Liver (tissue), 8 donors: ENCODE measurements at regions not wholly inside any gene's neighbourhood (a gene's known extent, or its start where the extent isn't known, plus 50 kb on each side); places are given as distances from the start of the nearest gene placed in this dataset.
"Not testable (repeated sequence)": the region's sequence is repeated elsewhere in the genome, so short reads cannot be mapped to it uniquely, and the experiment has no call there.

Source experiments
- DNase-seq: peaks from one replicate; pipeline ENCODE4 v3.0.0-alpha.2; 2017; ENCODE audit warnings: low spot score
- H3K27ac ChIP-seq, 2 donors: one replicate each; pipeline ENCODE4 v1.7.0; 2013; ENCODE audit warnings: inconsistent platforms in 2 of 2, low read length in 2 of 2, control low read depth in 1 of 2, low read depth in 1 of 2, mild to moderate bottlenecking in 1 of 2
- H3K27me3 ChIP-seq, 4 donors: one replicate each; pipeline versions ENCODE4 v1.6.1 to v1.7.0; 2013; ENCODE audit warnings: low read length in 3 of 4, inconsistent platforms in 1 of 4, mild to moderate bottlenecking in 1 of 4, moderate library complexity in 1 of 4; ENCODE audit not compliant: control insufficient read depth in 4 of 4, insufficient read depth in 4 of 4
- H3K36me3 ChIP-seq, 4 donors: one replicate each; pipeline versions ENCODE4 v1.6.1 to v1.7.0; 2013; ENCODE audit warnings: low read length in 3 of 4, mild to moderate bottlenecking in 3 of 4, low read depth in 1 of 4, moderate library complexity in 1 of 4; ENCODE audit not compliant: control insufficient read depth in 4 of 4, insufficient read depth in 3 of 4
- H3K4me1 ChIP-seq, 4 donors: one replicate each; pipeline versions ENCODE4 v1.6.1 to v1.7.0; 2013; ENCODE audit warnings: low read length in 3 of 4, mild to moderate bottlenecking in 3 of 4, moderate library complexity in 1 of 4; ENCODE audit not compliant: control insufficient read depth in 4 of 4, insufficient read depth in 4 of 4
- H3K4me3 ChIP-seq, 3 donors: one replicate each; pipeline versions ENCODE4 v1.6.1 to v1.7.0; 2013; ENCODE audit warnings: low read length in 3 of 3, control low read depth in 1 of 3, low read depth in 1 of 3, mild to moderate bottlenecking in 1 of 3
- H3K9ac ChIP-seq, 2 donors: one replicate each; pipeline ENCODE4 v1.7.0; 2013; ENCODE audit warnings: low read length in 2 of 2, mild to moderate bottlenecking in 2 of 2, moderate library complexity in 2 of 2, control low read depth in 1 of 2, low read depth in 1 of 2
- H3K9me3 ChIP-seq, 4 donors: one replicate each; pipeline versions ENCODE4 v1.6.1 to v1.7.0; 2013; ENCODE audit warnings: low read length in 3 of 4; ENCODE audit not compliant: control insufficient read depth in 4 of 4
- EGR1 ChIP-seq, 2 donors: IDR thresholded peaks; 2 replicates each; pipeline ENCODE4 v1.6.1; 2016 to 2018; ENCODE audit warnings: antibody characterized with exemption in 2 of 2, low read depth in 2 of 2
- FOXA1 ChIP-seq: IDR thresholded peaks from 2 replicates; pipeline ENCODE4 v1.6.1; 2016; ENCODE audit warnings: antibody characterized with exemption
- FOXA2 ChIP-seq: IDR thresholded peaks from 2 replicates; pipeline ENCODE4 v1.6.1; 2016; ENCODE audit warnings: antibody characterized with exemption
- GABPA ChIP-seq, 2 donors: IDR thresholded peaks in 1 of 2; conservative IDR thresholded peaks in 1 of 2; 2 replicates each; pipeline ENCODE4 v1.6.1; 2016; ENCODE audit warnings: antibody characterized with exemption in 2 of 2, mild to moderate bottlenecking in 1 of 2, moderate library complexity in 1 of 2
- HNF4A ChIP-seq, 2 donors: conservative IDR thresholded peaks; 2 replicates each; pipeline ENCODE4 v1.6.1; 2016; ENCODE audit warnings: antibody characterized with exemption in 2 of 2, mild to moderate bottlenecking in 2 of 2
- HNF4G ChIP-seq: IDR thresholded peaks from 2 replicates; pipeline ENCODE4 v1.6.1; 2016; ENCODE audit warnings: antibody characterized with exemption
- JUND ChIP-seq, 2 donors: IDR thresholded peaks; 2 replicates each; pipeline ENCODE4 v1.6.1; 2016; ENCODE audit warnings: antibody characterized with exemption in 2 of 2
- NR2F2 ChIP-seq: IDR thresholded peaks from 2 replicates; pipeline ENCODE4 v1.6.1; 2016; ENCODE audit warnings: antibody characterized with exemption
- RAD21 ChIP-seq, 2 donors: IDR thresholded peaks; 2 replicates each; pipeline ENCODE4 v1.6.1; 2016; ENCODE audit warnings: antibody characterized with exemption in 2 of 2, mild to moderate bottlenecking in 2 of 2
- RXRA ChIP-seq, 2 donors: IDR thresholded peaks; 2 replicates each; pipeline ENCODE4 v1.6.1; 2017 to 2018; ENCODE audit warnings: antibody characterized with exemption in 2 of 2, mild to moderate bottlenecking in 1 of 2
- SP1 ChIP-seq: IDR thresholded peaks from 2 replicates; pipeline ENCODE4 v1.6.1; 2018; ENCODE audit warnings: antibody characterized with exemption, mild to moderate bottlenecking
- TAF1 ChIP-seq: conservative IDR thresholded peaks from 2 replicates; pipeline ENCODE4 v1.6.1; 2016; ENCODE audit warnings: antibody characterized with exemption, mild to moderate bottlenecking
- YY1 ChIP-seq: IDR thresholded peaks from 2 replicates; pipeline ENCODE4 v1.6.1; 2016; ENCODE audit warnings: antibody characterized with exemption, mild to moderate bottlenecking
- WGBS: extraction: QIAGEN DNeasy Blood & Tissue Kit; methylation state at CpG from one replicate; pipeline ENCODE4 v1.1.7; 2013; 5-methylcytosine and 5-hydroxymethylcytosine counted together
- TF ChIP-seq, protein P1 (sequence below): IDR thresholded peaks from 2 replicates; pipeline ENCODE4 v1.6.1; 2016; ENCODE audit warnings: antibody characterized with exemption
- TF ChIP-seq, protein P2 (sequence below): IDR thresholded peaks from 2 replicates; pipeline ENCODE4 v1.6.1; 2016; ENCODE audit warnings: antibody characterized with exemption
- TF ChIP-seq, protein P3 (sequence below): fragments of 150-350 bp; IDR thresholded peaks from 2 replicates; pipeline ENCODE4 v1.5.1; 2017; ENCODE audit warnings: improper control_type of control experiment, low read depth, low read length; ENCODE audit not compliant: missing input control
- TF ChIP-seq, protein P4 (sequence below): IDR thresholded peaks from 2 replicates; pipeline ENCODE4 v1.6.1; 2016; ENCODE audit warnings: antibody characterized with exemption
- TF ChIP-seq, protein P5 (sequence below): IDR thresholded peaks from 2 replicates; pipeline ENCODE4 v1.6.1; 2016; ENCODE audit warnings: antibody characterized with exemption, mild to moderate bottlenecking
- donor health status: healthy.
- donor health status: healthy.
- donor health status: healthy.
- donor health status: healthy.
- donor health status: healthy.

DNA sequence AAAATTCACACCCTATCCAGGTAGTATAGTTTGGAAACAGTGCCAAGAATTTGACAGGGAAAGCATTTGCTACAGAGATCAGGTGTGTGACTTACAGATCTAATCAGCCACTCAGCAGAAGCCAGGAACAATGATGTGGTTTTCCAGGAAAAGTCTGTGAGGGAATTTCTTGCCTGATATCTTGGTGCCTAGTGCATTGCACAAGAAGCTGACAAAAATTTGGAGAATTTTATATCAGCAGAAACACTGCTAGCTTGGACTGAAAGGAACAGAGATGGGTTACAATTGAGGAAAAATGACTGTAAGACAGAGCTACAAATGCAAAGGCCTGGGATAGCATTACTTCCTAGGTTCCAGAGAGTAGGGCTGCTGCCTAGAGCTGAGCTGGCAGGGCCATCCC, 658.1 kb upstream of the CHD1 start:
- no peaks in the 10 kb centered on the region for H3K27me3 ChIP-seq
- H3K9ac ChIP-seq = no peak overlapping the region
- H3K27ac ChIP-seq = no peak overlapping the region
- H3K36me3 ChIP-seq = no peaks in the 10 kb centered on the region
- no peak for DNase-seq
- H3K4me1 ChIP-seq = no peaks in the 10 kb centered on the region
- no peaks in the 10 kb centered on the region for H3K9me3 ChIP-seq
- no peak overlapping the region for H3K4me3 ChIP-seq
- TF ChIP-seq SP1 = no peak
- TF ChIP-seq, protein P1, sequence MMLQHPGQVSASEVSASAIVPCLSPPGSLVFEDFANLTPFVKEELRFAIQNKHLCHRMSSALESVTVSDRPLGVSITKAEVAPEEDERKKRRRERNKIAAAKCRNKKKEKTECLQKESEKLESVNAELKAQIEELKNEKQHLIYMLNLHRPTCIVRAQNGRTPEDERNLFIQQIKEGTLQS = no peak
- no peak for TF ChIP-seq GABPA (IDR thresholded peaks at IDR 0.05 in 1 of 2, conservative IDR thresholded peaks at IDR 0.05 in 1 of 2)
- no peak for TF ChIP-seq EGR1 (IDR thresholded peaks at IDR 0.05; ENCODE audit: low read depth in 2 of 2)
- no peak for TF ChIP-seq NR2F2
- TF ChIP-seq RAD21 (IDR thresholded peaks at IDR 0.05) = no peak
- TF ChIP-seq FOXA2 = no peak
- TF ChIP-seq JUND (IDR thresholded peaks at IDR 0.05) = no peak
- no peak for TF ChIP-seq HNF4G
- TF ChIP-seq, protein P2, sequence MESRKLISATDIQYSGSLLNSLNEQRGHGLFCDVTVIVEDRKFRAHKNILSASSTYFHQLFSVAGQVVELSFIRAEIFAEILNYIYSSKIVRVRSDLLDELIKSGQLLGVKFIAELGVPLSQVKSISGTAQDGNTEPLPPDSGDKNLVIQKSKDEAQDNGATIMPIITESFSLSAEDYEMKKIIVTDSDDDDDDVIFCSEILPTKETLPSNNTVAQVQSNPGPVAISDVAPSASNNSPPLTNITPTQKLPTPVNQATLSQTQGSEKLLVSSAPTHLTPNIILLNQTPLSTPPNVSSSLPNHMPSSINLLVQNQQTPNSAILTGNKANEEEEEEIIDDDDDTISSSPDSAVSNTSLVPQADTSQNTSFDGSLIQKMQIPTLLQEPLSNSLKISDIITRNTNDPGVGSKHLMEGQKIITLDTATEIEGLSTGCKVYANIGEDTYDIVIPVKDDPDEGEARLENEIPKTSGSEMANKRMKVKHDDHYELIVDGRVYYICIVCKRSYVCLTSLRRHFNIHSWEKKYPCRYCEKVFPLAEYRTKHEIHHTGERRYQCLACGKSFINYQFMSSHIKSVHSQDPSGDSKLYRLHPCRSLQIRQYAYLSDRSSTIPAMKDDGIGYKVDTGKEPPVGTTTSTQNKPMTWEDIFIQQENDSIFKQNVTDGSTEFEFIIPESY = no peak
- TF ChIP-seq FOXA1 = no peak
- no peak for TF ChIP-seq RXRA (IDR thresholded peaks at IDR 0.05)
- TF ChIP-seq, protein P3, sequence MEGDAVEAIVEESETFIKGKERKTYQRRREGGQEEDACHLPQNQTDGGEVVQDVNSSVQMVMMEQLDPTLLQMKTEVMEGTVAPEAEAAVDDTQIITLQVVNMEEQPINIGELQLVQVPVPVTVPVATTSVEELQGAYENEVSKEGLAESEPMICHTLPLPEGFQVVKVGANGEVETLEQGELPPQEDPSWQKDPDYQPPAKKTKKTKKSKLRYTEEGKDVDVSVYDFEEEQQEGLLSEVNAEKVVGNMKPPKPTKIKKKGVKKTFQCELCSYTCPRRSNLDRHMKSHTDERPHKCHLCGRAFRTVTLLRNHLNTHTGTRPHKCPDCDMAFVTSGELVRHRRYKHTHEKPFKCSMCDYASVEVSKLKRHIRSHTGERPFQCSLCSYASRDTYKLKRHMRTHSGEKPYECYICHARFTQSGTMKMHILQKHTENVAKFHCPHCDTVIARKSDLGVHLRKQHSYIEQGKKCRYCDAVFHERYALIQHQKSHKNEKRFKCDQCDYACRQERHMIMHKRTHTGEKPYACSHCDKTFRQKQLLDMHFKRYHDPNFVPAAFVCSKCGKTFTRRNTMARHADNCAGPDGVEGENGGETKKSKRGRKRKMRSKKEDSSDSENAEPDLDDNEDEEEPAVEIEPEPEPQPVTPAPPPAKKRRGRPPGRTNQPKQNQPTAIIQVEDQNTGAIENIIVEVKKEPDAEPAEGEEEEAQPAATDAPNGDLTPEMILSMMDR = no peak
- TF ChIP-seq, protein P4, sequence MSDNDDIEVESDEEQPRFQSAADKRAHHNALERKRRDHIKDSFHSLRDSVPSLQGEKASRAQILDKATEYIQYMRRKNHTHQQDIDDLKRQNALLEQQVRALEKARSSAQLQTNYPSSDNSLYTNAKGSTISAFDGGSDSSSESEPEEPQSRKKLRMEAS = no peak
- TF ChIP-seq, protein P5, sequence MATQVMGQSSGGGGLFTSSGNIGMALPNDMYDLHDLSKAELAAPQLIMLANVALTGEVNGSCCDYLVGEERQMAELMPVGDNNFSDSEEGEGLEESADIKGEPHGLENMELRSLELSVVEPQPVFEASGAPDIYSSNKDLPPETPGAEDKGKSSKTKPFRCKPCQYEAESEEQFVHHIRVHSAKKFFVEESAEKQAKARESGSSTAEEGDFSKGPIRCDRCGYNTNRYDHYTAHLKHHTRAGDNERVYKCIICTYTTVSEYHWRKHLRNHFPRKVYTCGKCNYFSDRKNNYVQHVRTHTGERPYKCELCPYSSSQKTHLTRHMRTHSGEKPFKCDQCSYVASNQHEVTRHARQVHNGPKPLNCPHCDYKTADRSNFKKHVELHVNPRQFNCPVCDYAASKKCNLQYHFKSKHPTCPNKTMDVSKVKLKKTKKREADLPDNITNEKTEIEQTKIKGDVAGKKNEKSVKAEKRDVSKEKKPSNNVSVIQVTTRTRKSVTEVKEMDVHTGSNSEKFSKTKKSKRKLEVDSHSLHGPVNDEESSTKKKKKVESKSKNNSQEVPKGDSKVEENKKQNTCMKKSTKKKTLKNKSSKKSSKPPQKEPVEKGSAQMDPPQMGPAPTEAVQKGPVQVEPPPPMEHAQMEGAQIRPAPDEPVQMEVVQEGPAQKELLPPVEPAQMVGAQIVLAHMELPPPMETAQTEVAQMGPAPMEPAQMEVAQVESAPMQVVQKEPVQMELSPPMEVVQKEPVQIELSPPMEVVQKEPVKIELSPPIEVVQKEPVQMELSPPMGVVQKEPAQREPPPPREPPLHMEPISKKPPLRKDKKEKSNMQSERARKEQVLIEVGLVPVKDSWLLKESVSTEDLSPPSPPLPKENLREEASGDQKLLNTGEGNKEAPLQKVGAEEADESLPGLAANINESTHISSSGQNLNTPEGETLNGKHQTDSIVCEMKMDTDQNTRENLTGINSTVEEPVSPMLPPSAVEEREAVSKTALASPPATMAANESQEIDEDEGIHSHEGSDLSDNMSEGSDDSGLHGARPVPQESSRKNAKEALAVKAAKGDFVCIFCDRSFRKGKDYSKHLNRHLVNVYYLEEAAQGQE = no peak
- no peak for TF ChIP-seq YY1
- TF ChIP-seq HNF4A (conservative IDR thresholded peaks at IDR 0.05) = no peak
- no peak for TF ChIP-seq TAF1

DNA sequence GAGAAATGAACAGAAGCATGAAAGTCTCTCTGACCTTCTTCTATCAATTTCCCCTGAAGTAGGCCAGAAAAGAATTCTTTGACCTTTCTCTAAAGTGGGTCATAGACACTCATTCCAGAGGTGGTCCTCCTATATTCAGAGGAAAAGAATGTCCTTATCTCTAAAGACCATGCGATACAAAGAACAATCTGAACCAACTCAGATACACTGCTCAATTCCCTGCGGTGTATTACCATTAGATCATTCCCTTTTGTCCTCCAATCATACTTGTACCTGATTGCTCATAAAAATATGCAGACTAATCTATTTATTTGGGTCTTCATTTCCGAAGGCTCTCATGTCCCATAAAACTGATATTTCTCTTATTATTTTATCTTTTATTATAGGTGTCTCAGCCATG, 652.4 kb upstream of the CHD1 start:
- H3K4me1 ChIP-seq, H3K9ac ChIP-seq, H3K9me3 ChIP-seq, H3K36me3 ChIP-seq, H3K27ac ChIP-seq, DNase-seq, H3K27me3 ChIP-seq, H3K4me3 ChIP-seq: not testable (repeated sequence)
- 75% methylated on average over 3 of the region's 3 CpGs for WGBS

DNA sequence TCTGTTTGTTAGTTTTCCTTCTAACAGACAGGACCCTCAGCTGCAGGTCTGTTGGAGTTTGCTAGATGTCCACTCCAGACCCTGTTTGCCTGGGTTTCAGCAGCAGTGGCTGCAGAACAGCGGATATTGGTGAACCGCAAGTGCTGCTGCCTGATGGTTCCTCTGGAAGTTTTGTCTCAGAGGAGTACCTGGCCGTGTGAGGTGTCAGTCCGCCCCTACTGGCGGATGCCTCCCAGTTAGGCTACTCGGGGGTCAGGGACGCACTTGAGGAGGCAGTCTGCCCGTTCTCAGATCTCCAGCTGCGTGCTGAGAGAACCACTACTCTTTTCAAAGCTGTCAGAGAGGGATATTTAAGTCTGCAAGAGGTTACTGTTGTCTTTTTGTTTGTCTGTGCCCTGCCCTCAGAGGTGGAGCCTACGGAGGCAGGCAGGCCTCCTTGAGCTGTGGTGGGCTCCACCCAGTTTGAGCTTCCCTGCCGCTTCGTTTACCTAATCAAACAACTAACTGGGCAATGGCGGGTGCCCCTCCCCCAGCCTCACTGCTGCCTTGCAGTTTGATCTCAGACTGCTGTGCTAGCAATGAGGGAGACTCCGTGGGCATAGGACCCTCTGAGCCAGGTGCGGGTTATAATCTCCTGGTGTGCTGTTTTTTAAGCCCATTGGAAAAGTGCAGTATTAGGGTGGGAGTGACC, 634.3 kb upstream of the CHD1 start:
- not testable (repeated sequence) for H3K4me1 ChIP-seq, DNase-seq, H3K4me3 ChIP-seq, H3K36me3 ChIP-seq, H3K27ac ChIP-seq, H3K9ac ChIP-seq, H3K9me3 ChIP-seq, H3K27me3 ChIP-seq
- WGBS = 78% methylated on average over 15 of the region's 15 CpGs
